ENCODE measurements at regions not wholly inside any gene's neighbourhood (a gene's known extent, or its start where the extent isn't known, plus 50 kb on each side); places are given as distances from the start of the nearest gene placed in this dataset.

GRCh38 chr13:32863596-32863995 lies 152.6 kb upstream of the KL start:
- no peak for DNase-seq

DNA sequence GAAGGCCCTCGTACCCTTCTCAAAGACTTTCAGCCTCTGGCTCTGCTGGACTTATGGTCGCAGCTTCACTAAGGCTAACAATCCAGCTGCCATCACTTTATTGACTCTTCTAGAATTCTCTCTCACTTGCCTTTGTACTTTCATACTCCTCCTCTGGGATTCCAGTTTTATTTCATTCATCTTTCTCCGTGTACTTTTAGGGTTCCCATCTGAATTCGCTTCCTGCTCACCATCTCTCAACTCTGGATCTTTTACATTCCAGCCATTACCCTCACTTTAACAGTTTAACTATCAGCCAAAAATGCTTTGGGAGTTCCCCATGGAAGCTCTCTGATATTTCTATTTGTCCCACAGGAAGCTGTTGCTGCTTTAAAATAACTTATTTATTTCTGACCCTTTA lies 149.3 kb upstream of the KL start:
- no peak for DNase-seq

GRCh38 chr13:32877491-32877890 lies 138.7 kb upstream of the KL start:
- no peak for DNase-seq

- no peak for DNase-seq
These were observed 138.1 kb upstream of the KL start for GRCh38 chr13:32878163-32878562.

GRCh38 chr13:32880636-32881035 lies 135.6 kb upstream of the KL start:
- DNase-seq, result no peak

- DNase-seq, result no peak
These were observed 135.0 kb upstream of the KL start for GRCh38 chr13:32881074-32881776.

- no peak for DNase-seq
These were observed 134.5 kb upstream of the KL start for GRCh38 chr13:32881777-32882145.

GRCh38 chr13:32882691-32883090 lies 133.5 kb upstream of the KL start:
- DNase-seq, result no peak

DNA sequence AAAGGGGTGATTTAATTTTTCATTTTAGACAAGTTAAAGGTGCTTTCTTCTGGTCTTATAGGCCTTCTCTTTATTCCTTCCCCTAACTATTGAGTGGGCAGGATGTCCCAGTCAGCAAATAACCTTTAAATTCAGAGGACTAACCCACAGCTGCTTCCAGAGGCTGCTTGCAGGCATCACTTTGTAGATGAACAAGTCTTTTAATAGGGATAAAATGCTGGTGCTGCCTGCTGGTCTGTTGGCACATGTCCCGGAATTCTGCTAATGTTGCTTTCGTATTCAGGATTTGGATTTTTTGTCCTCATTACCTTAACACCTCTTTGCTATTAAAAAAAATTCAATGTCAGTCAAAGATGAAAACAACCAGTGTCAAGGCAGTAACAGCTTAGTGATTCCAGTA lies 132.7 kb upstream of the KL start:
- DNase-seq, result no peak

DNA sequence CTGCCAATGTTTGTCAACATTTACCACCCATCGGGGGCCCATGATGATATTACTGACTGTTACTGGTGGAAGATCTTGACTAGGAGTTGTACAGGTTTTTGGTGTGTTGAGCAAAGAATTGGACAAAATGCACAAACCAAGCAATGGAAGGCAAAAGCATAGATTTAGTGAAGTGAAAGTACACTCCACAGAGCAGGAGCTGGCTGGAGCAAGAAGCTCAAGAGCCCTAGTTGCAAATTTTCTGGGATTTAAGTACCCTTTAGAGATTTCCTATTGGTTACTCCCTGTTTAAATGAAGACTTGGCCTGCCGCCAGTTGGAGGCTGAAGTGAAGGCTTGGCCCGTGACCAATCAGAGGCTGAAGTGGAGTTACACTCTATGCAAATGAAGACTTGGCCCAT lies 128.6 kb upstream of the KL start:
- no peak for DNase-seq

DNA sequence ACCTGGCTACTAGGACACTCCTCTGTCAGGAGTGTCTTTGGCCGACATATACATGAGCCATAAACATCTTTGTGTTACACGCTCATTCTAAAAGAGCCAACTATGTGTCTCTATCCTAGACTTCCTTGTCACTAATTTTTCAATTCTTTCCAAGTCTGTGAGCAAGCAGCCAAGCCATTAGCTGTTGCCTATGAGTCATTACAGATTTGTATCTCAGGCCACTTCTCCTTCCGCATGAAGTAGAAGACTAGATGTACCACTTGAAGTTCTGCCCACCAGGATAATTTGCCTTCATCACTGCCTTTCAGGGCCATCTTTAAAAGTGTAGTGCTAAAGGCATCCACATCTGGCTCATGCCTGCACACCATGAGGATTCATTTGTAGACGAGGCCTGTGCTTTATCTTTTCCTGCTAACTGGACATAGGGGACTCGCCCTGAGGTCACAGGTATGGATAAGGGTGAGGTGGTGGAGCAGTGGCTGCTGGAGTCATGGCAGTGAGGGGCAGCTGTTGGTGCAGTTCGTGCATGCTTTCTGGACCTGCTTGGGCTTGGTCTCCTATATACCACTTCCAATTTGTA lies 126.1 kb upstream of the KL start:
- no peak for DNase-seq

DNA sequence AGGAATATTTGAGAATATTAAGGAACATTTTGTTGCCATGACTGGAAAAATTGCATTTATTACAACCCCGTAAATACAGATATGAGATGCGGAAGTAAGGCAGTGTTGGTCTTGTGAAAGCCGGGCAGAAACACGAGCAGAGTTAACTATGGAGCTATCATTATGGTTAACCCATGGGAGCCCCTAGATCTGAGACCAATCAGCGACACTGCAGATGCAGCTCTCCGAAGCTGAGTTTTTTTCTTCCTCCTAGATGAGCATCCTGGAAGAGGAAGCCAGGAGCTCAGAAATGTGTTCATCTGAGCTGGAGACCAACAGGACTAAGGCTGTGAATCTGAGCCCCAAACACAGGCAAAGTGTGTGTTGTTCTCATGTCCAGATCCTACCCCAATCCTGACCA lies 123.0 kb upstream of the KL start:
- no peak for DNase-seq

DNA sequence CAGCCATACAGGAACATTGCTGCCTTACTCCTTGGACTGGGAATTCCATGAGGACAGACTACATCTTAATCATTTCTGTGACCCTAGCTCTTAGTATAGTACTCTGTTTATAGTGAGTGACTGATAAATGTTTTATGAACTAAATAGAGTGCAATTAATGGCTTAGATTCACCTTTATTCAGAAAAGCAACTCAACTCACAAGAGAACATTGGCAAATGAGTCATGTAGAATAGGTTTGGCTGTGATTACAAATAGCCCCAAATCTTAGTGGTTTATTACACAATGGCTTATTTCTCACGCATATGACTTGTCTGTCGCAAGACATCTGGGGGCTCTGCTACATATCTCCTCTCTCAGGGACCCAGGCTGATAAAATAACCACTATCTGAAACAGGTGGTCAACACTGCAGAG lies 121.6 kb upstream of the KL start:
- DNase-seq, result no peak

DNA sequence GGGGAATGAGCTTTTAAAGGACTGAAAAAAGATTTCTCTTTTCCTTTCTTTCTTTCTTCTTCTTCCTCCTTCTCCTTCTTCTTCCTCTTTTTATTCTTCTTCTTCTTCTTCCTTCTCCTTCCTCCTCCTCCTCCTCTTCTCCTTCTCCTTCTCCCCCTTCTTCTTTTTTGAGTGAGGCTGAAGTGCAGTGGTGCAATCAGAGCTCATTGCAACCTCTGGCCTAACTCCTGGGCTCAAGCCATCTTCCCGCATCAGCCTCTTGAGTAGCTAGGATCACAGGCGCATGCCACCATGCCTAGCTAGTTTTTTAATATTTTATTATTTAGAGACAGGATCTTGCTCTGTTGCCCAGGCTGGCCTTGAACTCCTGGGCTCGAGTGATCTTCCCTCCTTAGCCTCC lies 120.9 kb upstream of the KL start:
- no peak for DNase-seq

- DNase-seq, result no peak
These were observed 118.9 kb upstream of the KL start for GRCh38 chr13:32897296-32897695.

- DNase-seq, result no peak
These were observed 114.0 kb upstream of the KL start for GRCh38 chr13:32902029-32902780.

GRCh38 chr13:32902874-32903273 lies 113.3 kb upstream of the KL start:
- DNase-seq, result no peak

DNA sequence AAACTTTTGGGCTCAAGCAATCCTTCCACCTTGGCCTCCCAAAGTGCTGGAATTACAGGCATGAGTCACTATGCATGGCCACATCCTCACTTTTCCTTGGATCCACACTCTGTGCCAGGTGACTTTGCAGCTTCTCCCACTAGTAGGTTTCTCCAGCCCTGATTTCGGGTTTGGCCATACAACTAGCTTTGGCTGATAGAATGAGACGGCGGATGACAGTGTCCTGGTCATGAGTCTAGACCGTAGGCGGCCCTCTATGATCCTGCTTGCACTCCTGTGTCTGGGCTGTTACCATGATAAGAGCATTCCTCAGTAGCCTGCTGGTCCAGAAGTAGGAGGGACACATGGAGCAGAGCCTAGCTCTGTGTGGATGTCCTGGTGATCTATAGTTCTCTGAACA lies 112.5 kb upstream of the KL start:
- no peak for DNase-seq

- DNase-seq, result no peak
These were observed 112.0 kb upstream of the KL start for GRCh38 chr13:32904266-32904665.

DNA sequence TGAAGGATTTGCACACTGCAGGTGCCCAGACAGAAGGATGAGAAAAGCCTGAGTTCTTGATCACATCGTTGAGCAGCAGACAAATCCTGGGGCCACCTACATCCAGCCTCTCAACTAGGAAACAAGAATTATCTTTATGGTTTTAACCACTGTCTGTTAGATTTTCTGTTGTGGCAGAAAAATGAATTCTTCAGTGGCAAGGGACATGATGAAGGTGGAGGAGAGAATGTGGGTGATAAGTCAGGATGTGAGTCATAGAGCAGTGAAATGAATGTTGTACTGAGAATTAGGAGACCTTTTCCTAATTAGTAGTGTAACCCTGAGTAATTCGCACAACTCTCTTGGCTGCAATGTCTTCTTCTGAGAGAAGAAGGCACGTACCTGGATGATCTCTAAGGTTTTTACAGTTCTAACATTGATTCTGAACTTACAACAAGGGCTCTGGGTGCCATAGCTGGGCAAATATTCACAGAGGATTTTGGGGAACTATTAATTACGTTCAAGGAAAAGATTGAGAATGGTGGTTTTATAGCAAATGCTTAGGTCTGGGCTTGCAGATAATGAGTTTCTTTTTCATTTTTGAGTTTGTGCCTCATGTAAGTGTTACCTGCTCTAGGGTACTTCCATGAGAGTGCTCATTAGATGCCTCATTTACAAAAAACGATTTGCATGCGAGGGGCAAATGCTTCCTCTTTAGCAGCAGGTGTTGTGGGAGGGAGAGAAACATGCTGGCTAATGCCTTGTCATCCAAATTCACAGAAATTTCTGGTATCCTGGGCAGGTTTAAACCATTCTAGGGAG lies 111.0 kb upstream of the KL start:
- no peak for DNase-seq

DNA sequence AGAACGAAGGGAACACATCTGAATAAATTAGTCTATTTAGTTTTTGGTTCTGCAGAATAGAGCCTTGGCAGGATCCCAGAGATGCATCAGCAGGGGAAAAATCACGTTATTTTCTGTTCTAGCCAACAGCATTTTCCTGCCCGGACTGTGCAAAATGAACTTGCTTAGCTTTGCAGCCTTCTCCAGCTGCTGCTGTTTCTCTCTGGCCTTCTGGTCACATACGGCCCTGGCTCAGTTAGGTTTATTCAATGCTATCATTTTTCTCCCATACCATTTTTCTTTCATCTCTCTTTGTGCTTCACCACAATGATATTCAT lies 110.4 kb upstream of the KL start:
- DNase-seq, result no peak

DNA sequence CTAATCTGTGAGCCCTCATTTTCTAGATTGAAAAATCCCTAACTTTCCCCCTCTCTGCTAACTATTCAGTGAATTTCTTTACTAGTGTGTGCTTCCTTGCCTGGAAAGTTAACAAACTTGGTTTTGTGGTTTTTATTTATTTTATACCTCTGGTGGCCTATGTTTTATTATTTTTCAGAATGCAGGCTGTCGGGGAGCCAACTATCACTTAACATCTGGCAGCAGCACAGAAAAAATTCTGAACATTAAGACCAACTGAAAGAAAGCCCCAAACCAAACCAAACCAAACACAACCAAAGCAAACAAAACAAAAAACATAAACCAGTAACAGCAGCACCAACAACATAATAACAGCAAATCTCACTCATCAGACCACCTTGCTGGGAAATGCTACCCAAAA lies 109.0 kb upstream of the KL start:
- no peak for DNase-seq

DNA sequence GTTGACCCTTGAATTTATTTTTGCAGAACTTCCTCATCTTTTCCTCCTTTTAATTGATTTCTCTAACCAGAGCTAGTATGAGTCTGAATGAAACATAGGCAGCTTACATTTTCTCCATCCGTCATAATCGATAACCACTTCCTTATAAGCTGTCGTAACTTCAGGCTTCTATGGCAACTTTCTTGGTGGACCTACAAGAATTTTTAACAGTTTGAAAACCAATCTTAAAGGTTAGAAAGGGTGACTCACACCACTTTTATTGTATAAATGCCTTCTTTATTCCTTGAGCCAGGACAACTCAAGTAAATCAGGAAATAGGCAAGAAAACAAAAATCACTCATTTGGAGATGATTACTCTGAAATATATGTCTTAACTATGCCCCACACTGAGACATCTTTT lies 105.7 kb upstream of the KL start:
- no peak for DNase-seq

GRCh38 chr13:32911506-32911905 lies 104.7 kb upstream of the KL start:
- DNase-seq, result peak; percentile 23

Measured in CD4-positive, alpha-beta T cell treated with Interleukin-17A for 1 hour (primary cell).